ENCODE measurements at regions not wholly inside any gene's neighbourhood (a gene's known extent, or its start where the extent isn't known, plus 50 kb on each side); places are given as distances from the start of the nearest gene placed in this dataset.

- TF ChIP-seq CTCF (IDR thresholded peaks at IDR 0.05), result no peak
- Mint-ChIP-seq H3K9me3 (peaks cover 76% of the 10 kb centered on the region), H3K36me3 (ENCODE audit: low read depth) (peaks cover 12% of the 10 kb centered on the region), H3K4me3 (no peak overlapping the region), H3K27ac (no peak overlapping the region), H3K27me3 (ENCODE audit: insufficient read depth) (no peaks in the 10 kb centered on the region; the same call in none of the 2 replicates), H3K4me1 (ENCODE audit: low read depth) (no peaks in the 10 kb centered on the region)
- DNase-seq, result no peak
These were observed 1227.5 kb downstream of the BRD1 start for GRCh38 chr22:48600171-48600570.

GRCh38 chr22:48599346-48599745, 1228.3 kb downstream of the BRD1 start:
- Mint-ChIP-seq H3K36me3 (ENCODE audit: low read depth) (0 out of 2 replicates have a peak, but pooled peaks cover 5% of the 10 kb centered on the region), H3K27ac (no peak overlapping the region), H3K9me3 (peaks cover 69% of the 10 kb centered on the region), H3K4me3 (no peak overlapping the region), H3K4me1 (ENCODE audit: low read depth) (no peaks in the 10 kb centered on the region), H3K27me3 (ENCODE audit: insufficient read depth) (no peaks in the 10 kb centered on the region; the same call in none of the 2 replicates)
- DNase-seq, result no peak
- TF ChIP-seq CTCF (IDR thresholded peaks at IDR 0.05), result no peak

- Mint-ChIP-seq H3K27ac (no peak overlapping the region), H3K4me1 (ENCODE audit: low read depth) (no peaks in the 10 kb centered on the region), H3K9me3 (peaks cover 65% of the 10 kb centered on the region), H3K27me3 (ENCODE audit: insufficient read depth) (no peaks in the 10 kb centered on the region; the same call in none of the 2 replicates), H3K4me3 (no peak overlapping the region), H3K36me3 (ENCODE audit: low read depth) (peaks cover 5% of the 10 kb centered on the region; the same call in 1 of the 2 replicates)
- TF ChIP-seq CTCF (IDR thresholded peaks at IDR 0.05), result no peak
- DNase-seq, result no peak
These were observed 1231.4 kb downstream of the BRD1 start for GRCh38 chr22:48596111-48596850.

GRCh38 chr22:48595511-48595905, 1232.2 kb downstream of the BRD1 start:
- DNase-seq, result no peak
- TF ChIP-seq CTCF (IDR thresholded peaks at IDR 0.05), result no peak
- H3K4me3 Mint-ChIP-seq, result no peak overlapping the region
- H3K27me3 Mint-ChIP-seq (ENCODE audit: insufficient read depth), result peaks cover 5% of the 10 kb centered on the region
- H3K27ac Mint-ChIP-seq, result no peak overlapping the region
- no peaks in the 10 kb centered on the region for H3K4me1 Mint-ChIP-seq (ENCODE audit: low read depth)
- H3K9me3 Mint-ChIP-seq, result peaks cover 59% of the 10 kb centered on the region
- H3K36me3 Mint-ChIP-seq (ENCODE audit: low read depth), result peaks cover 5% of the 10 kb centered on the region; the same call in 1 of the 2 replicates

GRCh38 chr22:48594757-48595510, 1232.7 kb downstream of the BRD1 start:
- Mint-ChIP-seq H3K4me3 (no peak overlapping the region), H3K27ac (no peak overlapping the region), H3K27me3 (ENCODE audit: insufficient read depth) (peaks cover 5% of the 10 kb centered on the region), H3K4me1 (ENCODE audit: low read depth) (no peaks in the 10 kb centered on the region), H3K36me3 (ENCODE audit: low read depth) (peaks cover 5% of the 10 kb centered on the region), H3K9me3 (peaks cover 59% of the 10 kb centered on the region)
- TF ChIP-seq CTCF (IDR thresholded peaks at IDR 0.05), result no peak
- DNase-seq, result no peak
